ENCODE measurements at regions not wholly inside any gene's neighbourhood (a gene's known extent, or its start where the extent isn't known, plus 50 kb on each side); places are given as distances from the start of the nearest gene placed in this dataset.

DNA sequence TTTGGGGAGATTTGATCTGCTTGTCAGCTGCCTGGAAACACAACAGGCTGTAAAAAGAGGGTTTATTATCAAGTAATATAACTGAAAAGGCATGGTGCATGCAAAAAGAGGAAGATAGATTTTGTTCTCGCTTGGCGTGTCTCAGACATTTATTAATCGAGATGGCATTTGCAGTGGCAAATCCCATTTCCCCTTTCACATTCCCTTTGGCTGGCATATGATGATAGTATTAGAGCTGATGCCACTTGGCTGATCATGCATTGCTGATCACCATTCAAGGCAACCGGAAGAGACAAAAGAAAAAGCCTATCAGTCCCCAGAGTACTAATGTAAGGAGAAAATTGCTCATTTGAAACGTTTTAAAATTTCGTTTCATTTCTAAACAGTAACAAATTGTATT lies 101.8 kb downstream of the ZIC3 start:
- intact Hi-C loops (cut with micrococcal nuclease) (no loop called here), in situ Hi-C loops (cut with MboI) (no loop called here)
- CTCF ChIA-PET (ENCODE audit: low intra/inter-chr PET ratio), result no interaction called here
- FAIRE-seq (no peak), DNase-seq (ENCODE audit: extremely low read depth in 1 of 4, low spot score in 3 of 4) (no peak), ATAC-seq (no peak)
- POLR2A ChIA-PET, result no interaction called here
- no peaks in the 10 kb centered on the region for H3K79me2 ChIP-seq (ENCODE audit: control insufficient read depth, insufficient read depth, low read length)
- no peaks in the 10 kb centered on the region for H3K27me3 ChIP-seq (ENCODE audit: control insufficient read depth in 2 of 2, insufficient read depth in 2 of 2, low read length in 2 of 2)
- BruUV-seq (replicated peaks), result no TSS peak
- 0% methylated on average over 6 of the region's 6 CpGs for WGBS (ENCODE audit: insufficient coverage, low coverage, missing lambda C conversion rate)
- H3K27ac ChIP-seq (ENCODE audit: extremely low read depth, low read depth, low read length), result no peak overlapping the region
- H3K9me1 ChIP-seq (ENCODE audit: control insufficient read depth, insufficient read depth, low read length), result no peaks in the 10 kb centered on the region
- no peaks in the 10 kb centered on the region for H4K20me1 ChIP-seq (replicated peaks; ENCODE audit: control insufficient read depth, insufficient read depth, low read length)
- H3K9me3 ChIP-seq (replicated peaks; ENCODE audit: control insufficient read depth, insufficient read depth, low read depth, low read length), result no peaks in the 10 kb centered on the region
- no peak overlapping the region for H3K9ac ChIP-seq (ENCODE audit: insufficient read depth in 1 of 2, low read depth in 2 of 2, low read length in 2 of 2)
- H3K4me3 ChIP-seq, result no peak overlapping the region
- no peaks in the 10 kb centered on the region for H3K4me1 ChIP-seq (replicated peaks in 1 of 2; ENCODE audit: control insufficient read depth in 2 of 2, insufficient read depth in 2 of 2, low read length in 2 of 2)
- H2AFZ ChIP-seq (ENCODE audit: low read depth, low read length), result no peak overlapping the region
- no peaks in the 10 kb centered on the region for H3K36me3 ChIP-seq (ENCODE audit: control insufficient read depth, insufficient read depth, low read length)
- H3K4me2 ChIP-seq (ENCODE audit: insufficient read depth, low read length), result no peak overlapping the region
- TF ChIP-seq, protein P1, sequence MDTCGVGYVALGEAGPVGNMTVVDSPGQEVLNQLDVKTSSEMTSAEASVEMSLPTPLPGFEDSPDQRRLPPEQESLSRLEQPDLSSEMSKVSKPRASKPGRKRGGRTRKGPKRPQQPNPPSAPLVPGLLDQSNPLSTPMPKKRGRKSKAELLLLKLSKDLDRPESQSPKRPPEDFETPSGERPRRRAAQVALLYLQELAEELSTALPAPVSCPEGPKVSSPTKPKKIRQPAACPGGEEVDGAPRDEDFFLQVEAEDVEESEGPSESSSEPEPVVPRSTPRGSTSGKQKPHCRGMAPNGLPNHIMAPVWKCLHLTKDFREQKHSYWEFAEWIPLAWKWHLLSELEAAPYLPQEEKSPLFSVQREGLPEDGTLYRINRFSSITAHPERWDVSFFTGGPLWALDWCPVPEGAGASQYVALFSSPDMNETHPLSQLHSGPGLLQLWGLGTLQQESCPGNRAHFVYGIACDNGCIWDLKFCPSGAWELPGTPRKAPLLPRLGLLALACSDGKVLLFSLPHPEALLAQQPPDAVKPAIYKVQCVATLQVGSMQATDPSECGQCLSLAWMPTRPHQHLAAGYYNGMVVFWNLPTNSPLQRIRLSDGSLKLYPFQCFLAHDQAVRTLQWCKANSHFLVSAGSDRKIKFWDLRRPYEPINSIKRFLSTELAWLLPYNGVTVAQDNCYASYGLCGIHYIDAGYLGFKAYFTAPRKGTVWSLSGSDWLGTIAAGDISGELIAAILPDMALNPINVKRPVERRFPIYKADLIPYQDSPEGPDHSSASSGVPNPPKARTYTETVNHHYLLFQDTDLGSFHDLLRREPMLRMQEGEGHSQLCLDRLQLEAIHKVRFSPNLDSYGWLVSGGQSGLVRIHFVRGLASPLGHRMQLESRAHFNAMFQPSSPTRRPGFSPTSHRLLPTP (IDR thresholded peaks at IDR 0.05; ENCODE audit: borderline replicate concordance, extremely low read depth, insufficient read length), result no peak
- TF ChIP-seq, protein P2, sequence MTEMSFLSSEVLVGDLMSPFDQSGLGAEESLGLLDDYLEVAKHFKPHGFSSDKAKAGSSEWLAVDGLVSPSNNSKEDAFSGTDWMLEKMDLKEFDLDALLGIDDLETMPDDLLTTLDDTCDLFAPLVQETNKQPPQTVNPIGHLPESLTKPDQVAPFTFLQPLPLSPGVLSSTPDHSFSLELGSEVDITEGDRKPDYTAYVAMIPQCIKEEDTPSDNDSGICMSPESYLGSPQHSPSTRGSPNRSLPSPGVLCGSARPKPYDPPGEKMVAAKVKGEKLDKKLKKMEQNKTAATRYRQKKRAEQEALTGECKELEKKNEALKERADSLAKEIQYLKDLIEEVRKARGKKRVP (CRISPR knock-in tag; IDR thresholded peaks at IDR 0.05), result no peak
- TF ChIP-seq, protein P3, sequence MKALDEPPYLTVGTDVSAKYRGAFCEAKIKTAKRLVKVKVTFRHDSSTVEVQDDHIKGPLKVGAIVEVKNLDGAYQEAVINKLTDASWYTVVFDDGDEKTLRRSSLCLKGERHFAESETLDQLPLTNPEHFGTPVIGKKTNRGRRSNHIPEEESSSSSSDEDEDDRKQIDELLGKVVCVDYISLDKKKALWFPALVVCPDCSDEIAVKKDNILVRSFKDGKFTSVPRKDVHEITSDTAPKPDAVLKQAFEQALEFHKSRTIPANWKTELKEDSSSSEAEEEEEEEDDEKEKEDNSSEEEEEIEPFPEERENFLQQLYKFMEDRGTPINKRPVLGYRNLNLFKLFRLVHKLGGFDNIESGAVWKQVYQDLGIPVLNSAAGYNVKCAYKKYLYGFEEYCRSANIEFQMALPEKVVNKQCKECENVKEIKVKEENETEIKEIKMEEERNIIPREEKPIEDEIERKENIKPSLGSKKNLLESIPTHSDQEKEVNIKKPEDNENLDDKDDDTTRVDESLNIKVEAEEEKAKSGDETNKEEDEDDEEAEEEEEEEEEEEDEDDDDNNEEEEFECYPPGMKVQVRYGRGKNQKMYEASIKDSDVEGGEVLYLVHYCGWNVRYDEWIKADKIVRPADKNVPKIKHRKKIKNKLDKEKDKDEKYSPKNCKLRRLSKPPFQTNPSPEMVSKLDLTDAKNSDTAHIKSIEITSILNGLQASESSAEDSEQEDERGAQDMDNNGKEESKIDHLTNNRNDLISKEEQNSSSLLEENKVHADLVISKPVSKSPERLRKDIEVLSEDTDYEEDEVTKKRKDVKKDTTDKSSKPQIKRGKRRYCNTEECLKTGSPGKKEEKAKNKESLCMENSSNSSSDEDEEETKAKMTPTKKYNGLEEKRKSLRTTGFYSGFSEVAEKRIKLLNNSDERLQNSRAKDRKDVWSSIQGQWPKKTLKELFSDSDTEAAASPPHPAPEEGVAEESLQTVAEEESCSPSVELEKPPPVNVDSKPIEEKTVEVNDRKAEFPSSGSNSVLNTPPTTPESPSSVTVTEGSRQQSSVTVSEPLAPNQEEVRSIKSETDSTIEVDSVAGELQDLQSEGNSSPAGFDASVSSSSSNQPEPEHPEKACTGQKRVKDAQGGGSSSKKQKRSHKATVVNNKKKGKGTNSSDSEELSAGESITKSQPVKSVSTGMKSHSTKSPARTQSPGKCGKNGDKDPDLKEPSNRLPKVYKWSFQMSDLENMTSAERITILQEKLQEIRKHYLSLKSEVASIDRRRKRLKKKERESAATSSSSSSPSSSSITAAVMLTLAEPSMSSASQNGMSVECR (CRISPR knock-in tag; IDR thresholded peaks at IDR 0.05), result no peak
- TF ChIP-seq PHF21A (IDR thresholded peaks at IDR 0.05; ENCODE audit: borderline replicate concordance, low read depth), result no peak
- TF ChIP-seq POLR2A (conservative IDR thresholded peaks at IDR 0.05), result no peak
- no peak for TF ChIP-seq TRIM28 (IDR thresholded peaks at IDR 0.05)
- no peak for TF ChIP-seq GABPB2 (CRISPR knock-in tag; conservative IDR thresholded peaks at IDR 0.05)
- no peak for TF ChIP-seq ZNF445 (CRISPR knock-in tag; IDR thresholded peaks at IDR 0.05; ENCODE audit: low read depth)
- no peak for TF ChIP-seq MBD2 (IDR thresholded peaks at IDR 0.05; ENCODE audit: borderline replicate concordance, low read depth)
- no peak for TF ChIP-seq RUNX1 (IDR thresholded peaks at IDR 0.05; ENCODE audit: low read depth)
- TF ChIP-seq L3MBTL2 (IDR thresholded peaks at IDR 0.05), result no peak
- TF ChIP-seq NEUROD1 (IDR thresholded peaks at IDR 0.05; ENCODE audit: borderline replicate concordance, low read depth, low read length, partially characterized antibody), result no peak
- TF ChIP-seq NFYB (IDR thresholded peaks at IDR 0.05; ENCODE audit: extremely low read depth, insufficient read length), result no peak
- no peak for TF ChIP-seq PHB (CRISPR knock-in tag; IDR thresholded peaks at IDR 0.05)
- no peak for TF ChIP-seq TEAD2 (tag; IDR thresholded peaks at IDR 0.05)
- TF ChIP-seq SMARCC2 (IDR thresholded peaks at IDR 0.05; ENCODE audit: low read depth), result no peak
- TF ChIP-seq SAFB2 (IDR thresholded peaks at IDR 0.05; ENCODE audit: borderline replicate concordance, low read depth, low read length, severe bottlenecking), result no peak
- no peak for TF ChIP-seq EWSR1 (IDR thresholded peaks at IDR 0.05; ENCODE audit: borderline replicate concordance, low read depth, partially characterized antibody)

All from K562 (cell line).